Upper lobe of left lung (tissue), 4 donors: ENCODE measurements at regions not wholly inside any gene's neighbourhood (a gene's known extent, or its start where the extent isn't known, plus 50 kb on each side); places are given as distances from the start of the nearest gene placed in this dataset.

Source experiments
- POLR2A ChIP-seq, 4 donors: fragments of 450-650 bp; IDR thresholded peaks; one replicate each; pipeline ENCODE4 v1.5.1; 2016 to 2017; ENCODE audit warnings: antibody characterized with exemption in 4 of 4, mild to moderate bottlenecking in 2 of 4
- TF ChIP-seq, protein P1 (sequence below), 6 experiments: fragments of 450-650 bp in 4 of 6; fragments of 200-600 bp in 2 of 6; sonication (generic) in 2 of 6; IDR thresholded peaks; one replicate each; pipeline ENCODE4 v1.5.1; 2016 to 2019; ENCODE audit warnings: antibody characterized with exemption in 6 of 6

- TF ChIP-seq, protein P1, sequence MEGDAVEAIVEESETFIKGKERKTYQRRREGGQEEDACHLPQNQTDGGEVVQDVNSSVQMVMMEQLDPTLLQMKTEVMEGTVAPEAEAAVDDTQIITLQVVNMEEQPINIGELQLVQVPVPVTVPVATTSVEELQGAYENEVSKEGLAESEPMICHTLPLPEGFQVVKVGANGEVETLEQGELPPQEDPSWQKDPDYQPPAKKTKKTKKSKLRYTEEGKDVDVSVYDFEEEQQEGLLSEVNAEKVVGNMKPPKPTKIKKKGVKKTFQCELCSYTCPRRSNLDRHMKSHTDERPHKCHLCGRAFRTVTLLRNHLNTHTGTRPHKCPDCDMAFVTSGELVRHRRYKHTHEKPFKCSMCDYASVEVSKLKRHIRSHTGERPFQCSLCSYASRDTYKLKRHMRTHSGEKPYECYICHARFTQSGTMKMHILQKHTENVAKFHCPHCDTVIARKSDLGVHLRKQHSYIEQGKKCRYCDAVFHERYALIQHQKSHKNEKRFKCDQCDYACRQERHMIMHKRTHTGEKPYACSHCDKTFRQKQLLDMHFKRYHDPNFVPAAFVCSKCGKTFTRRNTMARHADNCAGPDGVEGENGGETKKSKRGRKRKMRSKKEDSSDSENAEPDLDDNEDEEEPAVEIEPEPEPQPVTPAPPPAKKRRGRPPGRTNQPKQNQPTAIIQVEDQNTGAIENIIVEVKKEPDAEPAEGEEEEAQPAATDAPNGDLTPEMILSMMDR (IDR thresholded peaks at IDR 0.05): no peak
- no peak for TF ChIP-seq POLR2A (IDR thresholded peaks at IDR 0.05)
Observed at GRCh38 chr13:74289861-74290773, 155.9 kb upstream of the KLF12 start.
